NCI-H1092 (cell line): ENCODE measurements at regions not wholly inside any gene's neighbourhood (a gene's known extent, or its start where the extent isn't known, plus 50 kb on each side); places are given as distances from the start of the nearest gene placed in this dataset.
A peak's percentile ranks its signal among the peaks of the same experiment; 100 is the strongest.

Source experiments
- DNase-seq: peaks from one replicate; lab custom pipeline; 2025; lab: John Stamatoyannopoulos, UW

- no peak for DNase-seq
Measured at GRCh38 chr2:147550995-147551731, 293.7 kb upstream of the ACVR2A start.

- no peak for DNase-seq
Measured at GRCh38 chr2:147549054-147549453, 295.8 kb upstream of the ACVR2A start.

GRCh38 chr2:147548451-147548850 lies 296.4 kb upstream of the ACVR2A start:
- no peak for DNase-seq

- no peak for DNase-seq
Measured at GRCh38 chr2:147547440-147547839, 297.4 kb upstream of the ACVR2A start.

GRCh38 chr2:147546109-147546508 lies 298.7 kb upstream of the ACVR2A start:
- no peak for DNase-seq

- DNase-seq = no peak
Measured at GRCh38 chr2:147543056-147543455, 301.8 kb upstream of the ACVR2A start.

GRCh38 chr2:147542351-147542750 lies 302.5 kb upstream of the ACVR2A start:
- no peak for DNase-seq

- no peak for DNase-seq
Measured at GRCh38 chr2:147541314-147541713, 303.5 kb upstream of the ACVR2A start.

GRCh38 chr2:147538821-147539220 lies 306.0 kb upstream of the ACVR2A start:
- DNase-seq = no peak

GRCh38 chr2:147538088-147538487 lies 306.7 kb upstream of the ACVR2A start:
- DNase-seq = no peak

GRCh38 chr2:147531269-147531668 lies 313.6 kb upstream of the ACVR2A start:
- DNase-seq = no peak

- no peak for DNase-seq
Measured at GRCh38 chr2:147530033-147530432, 314.8 kb upstream of the ACVR2A start.

GRCh38 chr2:147525819-147526489 lies 318.9 kb upstream of the ACVR2A start:
- DNase-seq = peak; percentile 72

GRCh38 chr2:147524912-147525311 lies 319.9 kb upstream of the ACVR2A start:
- DNase-seq = no peak

GRCh38 chr2:147523415-147523814 lies 321.4 kb upstream of the ACVR2A start:
- DNase-seq = no peak

- no peak for DNase-seq
Measured at GRCh38 chr2:147521936-147522335, 322.9 kb upstream of the ACVR2A start.

GRCh38 chr2:147520817-147521216 lies 324.0 kb upstream of the ACVR2A start:
- DNase-seq = no peak

GRCh38 chr2:147519178-147519577 lies 325.7 kb upstream of the ACVR2A start:
- DNase-seq = no peak

GRCh38 chr2:147515213-147515612 lies 329.6 kb upstream of the ACVR2A start:
- DNase-seq = no peak

GRCh38 chr2:147512206-147512605 lies 332.6 kb upstream of the ACVR2A start:
- peak; percentile 26 for DNase-seq

GRCh38 chr2:147511491-147511948 lies 333.3 kb upstream of the ACVR2A start:
- no peak for DNase-seq

- DNase-seq = no peak
Measured at GRCh38 chr2:147509821-147510220, 335.0 kb upstream of the ACVR2A start.

- DNase-seq = no peak
Measured at GRCh38 chr2:147506889-147507288, 337.9 kb upstream of the ACVR2A start.
